ENCODE measurements at regions not wholly inside any gene's neighbourhood (a gene's known extent, or its start where the extent isn't known, plus 50 kb on each side); places are given as distances from the start of the nearest gene placed in this dataset.
"Not testable (repeated sequence)": the region's sequence is repeated elsewhere in the genome, so short reads cannot be mapped to it uniquely, and the experiment has no call there.

DNA sequence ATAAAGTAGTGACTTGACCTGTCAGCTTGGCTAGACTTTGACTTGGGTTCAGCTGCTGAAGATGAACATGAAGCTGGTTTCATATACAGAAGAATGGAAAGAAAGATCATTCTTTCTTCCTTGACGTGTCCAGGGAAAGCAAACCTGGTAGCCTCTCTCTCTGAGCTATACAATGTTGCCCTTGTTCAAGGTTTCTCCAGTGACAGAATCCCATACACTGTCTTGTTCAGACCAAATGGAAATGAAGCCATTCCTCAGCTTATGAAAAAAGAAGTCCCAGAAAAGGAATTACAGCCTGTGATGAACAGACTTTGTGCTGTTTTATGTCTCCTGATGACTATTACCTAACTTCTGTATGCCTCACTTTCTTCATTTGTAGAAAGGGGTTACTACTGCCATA is 349.8 kb upstream of the KLF4 start:
- no peaks in the 10 kb centered on the region for H3K36me3 ChIP-seq (ENCODE audit: insufficient read depth, low read length)
- no peaks in the 10 kb centered on the region for H3K27me3 ChIP-seq (ENCODE audit: control insufficient read depth, insufficient read depth, low read length)
- no peaks in the 10 kb centered on the region for H3K4me1 ChIP-seq (ENCODE audit: control insufficient read depth, insufficient read depth, low read length)
- H3K4me2 ChIP-seq (ENCODE audit: low read length), result no peak overlapping the region
- H3K4me3 ChIP-seq (ENCODE audit: low read length), result no peak overlapping the region
- H3K9ac ChIP-seq (ENCODE audit: low read depth, low read length), result no peak overlapping the region
- no peaks in the 10 kb centered on the region for H3K9me3 ChIP-seq (replicated peaks; ENCODE audit: low read length)

DNA sequence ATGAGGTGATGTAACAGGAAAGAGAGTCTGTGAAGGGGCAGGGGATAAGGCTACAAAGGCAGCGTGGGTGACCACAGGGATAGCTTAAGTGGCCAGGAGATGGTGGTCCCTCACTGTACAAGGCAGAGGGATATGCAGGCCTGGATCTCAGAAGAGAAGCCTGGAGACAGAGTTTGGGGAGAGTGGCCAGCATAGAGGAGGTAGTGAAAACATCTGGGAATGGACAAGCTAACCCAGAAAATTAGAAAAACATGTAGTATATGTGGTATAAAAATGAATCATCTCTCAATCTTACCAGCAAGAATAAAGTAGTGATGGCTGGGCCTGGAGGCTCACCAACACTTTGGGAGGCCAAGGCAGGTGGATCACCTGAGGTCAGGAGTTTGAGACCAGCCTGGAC is 349.2 kb upstream of the KLF4 start:
- no peak overlapping the region for H3K9ac ChIP-seq (ENCODE audit: low read depth, low read length)
- H3K4me1 ChIP-seq (ENCODE audit: control insufficient read depth, insufficient read depth, low read length), result no peaks in the 10 kb centered on the region
- H3K27me3 ChIP-seq (ENCODE audit: control insufficient read depth, insufficient read depth, low read length), result no peaks in the 10 kb centered on the region
- no peaks in the 10 kb centered on the region for H3K36me3 ChIP-seq (ENCODE audit: insufficient read depth, low read length)
- H3K4me3 ChIP-seq (ENCODE audit: low read length), result no peak overlapping the region
- H3K9me3 ChIP-seq (replicated peaks; ENCODE audit: low read length), result no peaks in the 10 kb centered on the region
- no peak overlapping the region for H3K4me2 ChIP-seq (ENCODE audit: low read length)

DNA sequence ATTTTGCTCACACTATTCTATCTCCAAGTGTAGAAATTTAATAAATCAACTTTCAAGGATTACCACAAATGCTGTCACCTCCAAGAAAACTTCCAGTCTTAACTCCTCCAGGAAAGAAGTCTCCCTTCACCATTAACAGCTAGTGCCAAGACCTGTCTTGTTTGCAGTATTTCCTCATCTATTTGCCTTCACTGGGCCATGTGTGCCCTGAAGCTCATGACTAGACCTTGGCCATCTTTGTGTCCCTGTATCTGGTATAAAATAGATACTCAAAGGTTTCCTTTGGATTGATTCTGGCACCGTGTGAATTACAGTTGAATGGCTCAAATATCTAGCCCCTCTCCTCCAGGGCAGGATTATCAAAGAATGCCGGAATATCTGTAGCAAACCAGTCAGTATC is 346.7 kb upstream of the KLF4 start:
- no peaks in the 10 kb centered on the region for H3K27me3 ChIP-seq (ENCODE audit: control insufficient read depth, insufficient read depth, low read length)
- H3K4me3 ChIP-seq (ENCODE audit: low read length), result no peak overlapping the region
- H3K9me3 ChIP-seq (replicated peaks; ENCODE audit: low read length), result no peaks in the 10 kb centered on the region
- no peak overlapping the region for H3K9ac ChIP-seq (ENCODE audit: low read depth, low read length)
- H3K4me2 ChIP-seq (ENCODE audit: low read length), result no peak overlapping the region
- H3K4me1 ChIP-seq (ENCODE audit: control insufficient read depth, insufficient read depth, low read length), result no peaks in the 10 kb centered on the region
- no peaks in the 10 kb centered on the region for H3K36me3 ChIP-seq (ENCODE audit: insufficient read depth, low read length)

DNA sequence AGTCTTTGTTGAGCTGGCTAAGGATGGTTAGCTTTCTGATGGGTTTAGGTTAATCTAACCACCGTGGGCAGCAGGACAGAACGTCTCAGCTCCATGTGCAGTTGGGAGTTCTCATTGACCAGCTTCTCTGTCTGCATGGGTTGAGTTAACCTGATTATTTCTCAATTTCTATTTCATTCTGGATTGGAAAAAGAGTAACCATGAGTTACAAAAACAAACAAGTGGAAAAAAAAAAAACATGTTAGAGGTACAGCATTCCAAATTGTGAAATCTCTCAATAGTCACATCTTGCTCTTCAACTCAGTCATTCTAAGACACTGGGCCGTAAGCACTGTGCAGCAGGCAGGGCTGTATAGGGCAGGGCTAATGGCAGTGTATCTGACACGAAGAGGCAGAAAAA is 343.7 kb upstream of the KLF4 start:
- Histone ChIP-seq H3K27me3 (ENCODE audit: control insufficient read depth, insufficient read depth, low read length) (no peaks in the 10 kb centered on the region), H3K9me3 (replicated peaks; ENCODE audit: low read length) (no peaks in the 10 kb centered on the region), H3K36me3 (ENCODE audit: insufficient read depth, low read length) (no peaks in the 10 kb centered on the region), H3K4me1 (ENCODE audit: control insufficient read depth, insufficient read depth, low read length) (no peaks in the 10 kb centered on the region), H3K9ac (ENCODE audit: low read depth, low read length) (no peak overlapping the region), H3K4me2 (ENCODE audit: low read length) (no peak overlapping the region), H3K4me3 (ENCODE audit: low read length) (no peak overlapping the region)

DNA sequence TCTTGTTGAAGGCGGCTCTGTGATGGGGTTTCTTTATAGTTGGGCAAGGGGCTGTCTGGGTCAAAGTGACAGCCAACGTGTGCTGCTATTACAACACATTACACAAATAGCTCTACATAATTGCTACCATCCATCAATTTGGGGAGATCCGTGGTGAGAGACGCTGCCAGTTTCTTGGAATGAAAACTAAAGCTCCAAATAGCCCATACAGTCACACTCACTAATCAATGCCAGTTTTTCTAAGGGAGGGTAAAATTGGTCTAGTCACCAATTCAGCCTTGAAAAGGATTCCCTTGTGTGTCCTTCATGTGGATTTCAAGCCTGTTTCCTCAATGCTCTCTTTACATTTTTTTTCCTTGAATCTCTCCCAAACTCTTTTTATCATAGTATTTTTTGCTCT is 343.3 kb upstream of the KLF4 start:
- Histone ChIP-seq H3K9me3 (replicated peaks; ENCODE audit: low read length) (no peaks in the 10 kb centered on the region), H3K9ac (ENCODE audit: low read depth, low read length) (no peak overlapping the region), H3K4me2 (ENCODE audit: low read length) (no peak overlapping the region), H3K27me3 (ENCODE audit: control insufficient read depth, insufficient read depth, low read length) (no peaks in the 10 kb centered on the region), H3K4me3 (ENCODE audit: low read length) (no peak overlapping the region), H3K4me1 (ENCODE audit: control insufficient read depth, insufficient read depth, low read length) (no peaks in the 10 kb centered on the region), H3K36me3 (ENCODE audit: insufficient read depth, low read length) (no peaks in the 10 kb centered on the region)

DNA sequence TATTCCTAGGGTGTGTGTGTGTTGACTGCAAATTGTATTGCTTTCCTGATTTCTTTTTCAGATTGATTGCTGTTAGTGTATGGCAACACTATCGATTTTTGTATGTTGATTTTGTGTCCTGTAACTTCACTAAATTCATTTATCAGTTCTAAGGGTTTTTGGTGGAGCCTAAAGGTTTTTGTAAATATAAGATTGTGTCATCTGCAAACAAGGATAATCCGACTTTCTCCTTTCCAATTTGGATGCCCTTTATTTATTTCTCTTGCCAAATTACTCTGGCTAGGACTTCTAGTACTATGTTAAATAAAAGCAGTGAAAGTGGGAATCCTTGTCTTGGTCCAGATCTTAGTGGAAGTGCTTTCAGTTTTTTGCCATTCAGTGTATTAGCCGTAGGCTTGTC is 340.9 kb upstream of the KLF4 start:
- Histone ChIP-seq H3K4me3 (ENCODE audit: low read length) (no peak overlapping the region), H3K36me3 (ENCODE audit: insufficient read depth, low read length) (no peaks in the 10 kb centered on the region), H3K4me2 (ENCODE audit: low read length) (no peak overlapping the region), H3K9ac (ENCODE audit: low read depth, low read length) (no peak overlapping the region), H3K9me3 (replicated peaks; ENCODE audit: low read length) (no peaks in the 10 kb centered on the region), H3K4me1 (ENCODE audit: control insufficient read depth, insufficient read depth, low read length) (no peaks in the 10 kb centered on the region), H3K27me3 (ENCODE audit: control insufficient read depth, insufficient read depth, low read length) (no peaks in the 10 kb centered on the region)

DNA sequence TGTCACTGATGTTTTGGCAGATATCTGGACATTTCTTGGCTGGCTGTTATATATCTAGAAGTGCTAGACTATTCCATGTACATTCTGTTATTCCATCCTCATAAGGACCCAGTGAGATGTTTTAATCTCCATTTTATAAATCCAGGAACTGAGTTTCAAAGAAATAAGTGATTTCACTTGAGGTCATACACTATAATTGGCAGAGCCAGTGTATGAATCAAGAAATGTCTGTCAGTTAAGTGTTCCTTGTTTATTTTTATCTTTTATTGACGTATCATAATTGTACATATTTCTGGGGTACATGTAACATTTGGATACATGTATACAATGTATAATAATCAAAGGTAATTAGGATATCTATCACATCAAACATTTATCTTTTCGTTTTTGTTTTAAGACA is 338.3 kb upstream of the KLF4 start:
- no peaks in the 10 kb centered on the region for H3K27me3 ChIP-seq (ENCODE audit: control insufficient read depth, insufficient read depth, low read length)
- H3K4me1 ChIP-seq (ENCODE audit: control insufficient read depth, insufficient read depth, low read length), result no peaks in the 10 kb centered on the region
- no peak overlapping the region for H3K4me3 ChIP-seq (ENCODE audit: low read length)
- H3K36me3 ChIP-seq (ENCODE audit: insufficient read depth, low read length), result no peaks in the 10 kb centered on the region
- no peaks in the 10 kb centered on the region for H3K9me3 ChIP-seq (replicated peaks; ENCODE audit: low read length)
- no peak overlapping the region for H3K4me2 ChIP-seq (ENCODE audit: low read length)
- H3K9ac ChIP-seq (ENCODE audit: low read depth, low read length), result no peak overlapping the region

DNA sequence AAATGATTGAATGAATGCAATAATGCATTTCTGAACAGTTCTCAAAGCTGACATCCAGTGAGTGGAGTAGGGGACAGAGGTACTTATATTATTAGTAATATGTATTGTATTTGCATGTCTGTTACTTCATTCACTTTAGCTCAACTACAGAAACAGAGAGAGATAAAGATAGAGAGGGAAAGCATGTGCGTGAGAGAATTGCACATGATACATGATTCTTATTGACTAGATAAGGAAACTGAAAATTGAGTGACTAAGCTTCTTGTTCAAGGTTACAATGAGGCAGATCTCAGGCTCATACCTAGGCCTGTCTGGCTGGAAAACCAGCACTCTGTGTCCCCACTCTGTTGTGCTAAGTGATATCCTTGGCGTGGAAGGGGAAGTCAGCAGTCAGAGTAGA is 337.7 kb upstream of the KLF4 start:
- Histone ChIP-seq H3K4me1 (ENCODE audit: control insufficient read depth, insufficient read depth, low read length) (no peaks in the 10 kb centered on the region), H3K36me3 (ENCODE audit: insufficient read depth, low read length) (no peaks in the 10 kb centered on the region), H3K9ac (ENCODE audit: low read depth, low read length) (no peak overlapping the region), H3K4me2 (ENCODE audit: low read length) (no peak overlapping the region), H3K27me3 (ENCODE audit: control insufficient read depth, insufficient read depth, low read length) (no peaks in the 10 kb centered on the region), H3K4me3 (ENCODE audit: low read length) (no peak overlapping the region), H3K9me3 (replicated peaks; ENCODE audit: low read length) (no peaks in the 10 kb centered on the region)

DNA sequence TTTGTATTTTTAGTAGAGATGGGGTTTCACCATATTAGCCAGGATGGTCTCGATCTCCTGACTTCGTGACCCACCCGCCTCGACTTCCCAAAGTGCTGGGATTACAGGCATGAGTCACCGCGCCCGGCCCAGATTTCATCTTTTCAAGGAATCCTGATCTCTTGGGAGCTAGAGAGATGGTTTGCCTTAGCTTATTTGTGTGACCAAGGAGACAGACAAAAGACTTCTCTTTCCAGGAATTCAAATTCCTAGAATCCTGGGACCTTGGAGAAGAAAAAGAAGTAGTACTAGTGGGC is 337.1 kb upstream of the KLF4 start:
- H3K36me3 ChIP-seq (ENCODE audit: insufficient read depth, low read length); H3K27me3 ChIP-seq (ENCODE audit: control insufficient read depth, insufficient read depth, low read length); H3K4me3 ChIP-seq (ENCODE audit: low read length); H3K4me2 ChIP-seq (ENCODE audit: low read length); H3K9me3 ChIP-seq (replicated peaks; ENCODE audit: low read length); H3K9ac ChIP-seq (ENCODE audit: low read depth, low read length); H3K4me1 ChIP-seq (ENCODE audit: control insufficient read depth, insufficient read depth, low read length): not testable (repeated sequence)

DNA sequence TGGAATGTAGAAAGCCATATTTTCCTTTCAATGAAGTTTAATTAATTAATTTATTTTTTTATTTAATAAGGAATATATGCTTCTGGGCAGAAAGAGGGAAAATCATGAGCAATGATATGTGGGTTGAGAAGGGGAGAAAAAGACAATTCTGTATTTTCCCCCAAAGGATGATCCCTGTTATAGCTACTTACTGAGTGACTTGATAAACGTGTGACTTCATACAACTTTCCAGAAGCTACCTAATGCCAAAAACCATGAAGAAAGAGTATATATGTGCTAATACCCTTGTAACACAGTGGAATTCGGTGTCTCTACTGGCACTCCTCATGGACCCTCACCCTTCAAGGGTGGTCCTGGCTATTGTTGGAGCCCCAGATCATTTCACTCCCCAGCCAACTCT is 335.0 kb upstream of the KLF4 start:
- Histone ChIP-seq H3K4me3 (ENCODE audit: low read length) (no peak overlapping the region), H3K9me3 (replicated peaks; ENCODE audit: low read length) (no peaks in the 10 kb centered on the region), H3K4me1 (ENCODE audit: control insufficient read depth, insufficient read depth, low read length) (no peaks in the 10 kb centered on the region), H3K27me3 (ENCODE audit: control insufficient read depth, insufficient read depth, low read length) (no peaks in the 10 kb centered on the region), H3K9ac (ENCODE audit: low read depth, low read length) (no peak overlapping the region), H3K36me3 (ENCODE audit: insufficient read depth, low read length) (no peaks in the 10 kb centered on the region), H3K4me2 (ENCODE audit: low read length) (no peak overlapping the region)

DNA sequence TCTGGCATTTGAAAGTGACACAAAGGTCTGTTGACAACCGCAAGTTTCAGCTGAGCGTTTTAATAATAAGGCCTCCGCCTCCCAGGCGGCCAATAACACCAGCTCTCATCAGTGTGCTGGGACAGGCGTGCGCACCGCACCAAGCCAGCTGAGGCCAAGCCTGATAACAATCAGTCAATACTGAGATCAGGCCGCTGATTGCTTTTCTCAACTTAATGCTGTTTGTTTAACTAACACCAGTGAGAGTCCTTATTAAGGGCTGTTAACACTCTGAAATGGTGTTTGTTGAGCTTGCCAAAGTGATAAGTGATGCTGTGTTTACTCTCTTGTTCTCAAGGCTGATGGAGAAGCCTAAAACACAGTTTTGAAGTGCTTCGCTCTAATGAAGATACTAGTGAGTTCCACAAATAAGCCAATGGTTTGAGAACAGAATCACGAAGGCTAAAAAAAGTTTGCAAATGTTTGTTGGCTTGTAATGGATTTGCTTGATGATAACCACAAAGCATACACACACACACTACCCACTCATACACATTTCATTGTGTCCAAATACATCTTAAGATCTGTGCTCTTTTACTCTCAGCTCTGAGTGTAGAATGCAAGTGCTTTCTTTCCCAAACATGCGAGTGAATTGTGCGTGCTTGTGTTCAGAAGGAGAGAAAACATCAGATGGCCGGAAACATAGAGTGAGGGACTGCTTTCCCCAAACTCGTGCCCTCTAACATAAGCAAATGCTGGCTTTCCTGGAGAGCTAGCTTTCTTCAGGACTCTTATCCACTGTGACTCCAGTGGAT is 330.4 kb upstream of the KLF4 start:
- Histone ChIP-seq H3K9me3 (replicated peaks; ENCODE audit: low read length) (no peaks in the 10 kb centered on the region), H3K4me2 (ENCODE audit: low read length) (no peak overlapping the region), H3K9ac (ENCODE audit: low read depth, low read length) (no peak overlapping the region), H3K36me3 (ENCODE audit: insufficient read depth, low read length) (no peaks in the 10 kb centered on the region), H3K27me3 (ENCODE audit: control insufficient read depth, insufficient read depth, low read length) (no peaks in the 10 kb centered on the region), H3K4me3 (ENCODE audit: low read length) (no peak overlapping the region), H3K4me1 (ENCODE audit: control insufficient read depth, insufficient read depth, low read length) (no peaks in the 10 kb centered on the region)

DNA sequence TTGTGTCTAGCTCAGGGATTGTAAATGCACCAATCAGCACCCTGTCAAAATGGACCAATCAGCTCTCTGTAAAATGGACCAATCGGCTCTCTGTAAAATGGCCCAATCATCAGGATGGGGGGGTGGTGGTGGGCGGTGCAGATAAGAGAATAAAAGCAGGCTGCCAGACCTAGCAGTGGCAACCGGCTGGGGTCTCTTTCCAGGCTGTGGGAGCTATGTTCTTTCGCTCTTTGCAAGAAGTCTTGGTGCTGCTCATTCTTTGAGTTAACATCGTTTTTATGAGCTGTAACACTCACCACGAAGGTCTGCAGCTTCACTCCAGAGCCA is 328.9 kb upstream of the KLF4 start:
- not testable (repeated sequence) for H3K36me3 ChIP-seq (ENCODE audit: insufficient read depth, low read length); H3K4me3 ChIP-seq (ENCODE audit: low read length); H3K27me3 ChIP-seq (ENCODE audit: control insufficient read depth, insufficient read depth, low read length); H3K4me2 ChIP-seq (ENCODE audit: low read length); H3K9me3 ChIP-seq (replicated peaks; ENCODE audit: low read length); H3K9ac ChIP-seq (ENCODE audit: low read depth, low read length); H3K4me1 ChIP-seq (ENCODE audit: control insufficient read depth, insufficient read depth, low read length)
